RWPE1 (cell line): ENCODE measurements at regions not wholly inside any gene's neighbourhood (a gene's known extent, or its start where the extent isn't known, plus 50 kb on each side); places are given as distances from the start of the nearest gene placed in this dataset.

ENCODE experiments used
- CTCF ChIA-PET: fragments of 350-600 bp; sonication (Branson Sonifier 250); formaldehyde crosslinking; extraction: SDS; loops from one replicate; lab custom pipeline; 2021; lab: Yijun Ruan, JAX
- POLR2A ChIA-PET: fragments of 400-600 bp; formaldehyde crosslinking; extraction: SDS; loops from one replicate; lab custom pipeline; 2020; ENCODE audit warnings: antibody characterized with exemption; ENCODE audit not compliant: low non-redundant PET; lab: Yijun Ruan, JAX
- DNase-seq: peaks from one replicate; pipeline ENCODE4 v3.0.0; 2012; ENCODE audit warnings: low spot score
- H3K27ac ChIP-seq: fragments of 450-650 bp; 2 replicates; pipeline ENCODE4 v1.5.1; 2017
- CTCF ChIP-seq: fragments of 450-650 bp; conservative IDR thresholded peaks from 2 replicates; pipeline ENCODE4 v1.5.1; 2017; ENCODE audit warnings: low read depth, mild to moderate bottlenecking

GRCh38 chr3:152658977-152659720, 175.8 kb upstream of the P2RY1 start:
- DNase-seq = no peak
- H3K27ac ChIP-seq = no peak overlapping the region
- CTCF ChIA-PET = interaction anchor here (0.6 to 0.7 kb wide), 2 partner anchors 304 to 1199 kb away, joined by 4 read pairs; no protein-coding TSS in a partner anchor
- no peak for TF ChIP-seq CTCF
- POLR2A ChIA-PET = no interaction called here

GRCh38 chr3:152662157-152662556, 172.8 kb upstream of the P2RY1 start:
- no peak overlapping the region for H3K27ac ChIP-seq
- TF ChIP-seq CTCF = no peak
- DNase-seq = no peak
- CTCF ChIA-PET = no interaction called here
- POLR2A ChIA-PET = no interaction called here

- DNase-seq = no peak
- ChIA-PET CTCF (no interaction called here), POLR2A (no interaction called here)
- no peak overlapping the region for H3K27ac ChIP-seq
- TF ChIP-seq CTCF = no peak
Observed at GRCh38 chr3:152664766-152665165, 170.2 kb upstream of the P2RY1 start.

GRCh38 chr3:152667267-152667666, 167.7 kb upstream of the P2RY1 start:
- ChIA-PET POLR2A (no interaction called here), CTCF (interaction anchor here (0.6 kb wide), 1 partner anchor 9 kb away, joined by 3 read pairs; no protein-coding TSS in a partner anchor)
- TF ChIP-seq CTCF = no peak
- DNase-seq = no peak
- H3K27ac ChIP-seq = no peak overlapping the region

- no peak for TF ChIP-seq CTCF
- no peak overlapping the region for H3K27ac ChIP-seq
- CTCF ChIA-PET = interaction anchor here (1.0 kb wide), 1 partner anchor 53 kb away, joined by 3 read pairs; no protein-coding TSS in a partner anchor
- no peak for DNase-seq
- POLR2A ChIA-PET = no interaction called here
Observed at GRCh38 chr3:152669560-152669959, 165.4 kb upstream of the P2RY1 start.

GRCh38 chr3:152671446-152672319, 163.2 kb upstream of the P2RY1 start:
- no peak for DNase-seq
- no peak for TF ChIP-seq CTCF
- ChIA-PET POLR2A (no interaction called here), CTCF (no interaction called here)
- no peak overlapping the region for H3K27ac ChIP-seq
